ENCODE measurements at regions not wholly inside any gene's neighbourhood (a gene's known extent, or its start where the extent isn't known, plus 50 kb on each side); places are given as distances from the start of the nearest gene placed in this dataset.

- TF ChIP-seq ZNF274 (IDR thresholded peaks at IDR 0.05; ENCODE audit: low read depth, low read length) (no peak), YY1 (IDR thresholded peaks at IDR 0.05; ENCODE audit: insufficient read depth, insufficient read length) (no peak), SUZ12 (IDR thresholded peaks at IDR 0.05; ENCODE audit: extremely low read depth, insufficient read depth, insufficient read length) (no peak)
Observed at GRCh38 chr5:108516785-108517184, 134.9 kb upstream of the FBXL17 start.

All from NT2/D1 (cell line).